Fibroblast of lung (primary cell): ENCODE measurements at regions not wholly inside any gene's neighbourhood (a gene's known extent, or its start where the extent isn't known, plus 50 kb on each side); places are given as distances from the start of the nearest gene placed in this dataset.

ENCODE experiments used
- DNase-seq, 2 donors: peaks; one replicate each; pipeline versions ENCODE4 v3.0.0 to v3.0.0-alpha.2; 2010; ENCODE audit warnings: low read depth in 2 of 2
- H2AFZ ChIP-seq: 2 replicates; pipeline ENCODE4 v1.5.1; 2012; ENCODE audit warnings: low read length, control low read depth, inconsistent platforms
- H3K27ac ChIP-seq: 2 replicates; pipeline ENCODE4 v1.5.1; 2011; ENCODE audit warnings: low read length, control low read depth; ENCODE audit not compliant: insufficient read depth
- H3K27me3 ChIP-seq: 2 replicates; pipeline ENCODE4 v1.5.1; 2011; ENCODE audit warnings: mild to moderate bottlenecking, low read length; ENCODE audit not compliant: control insufficient read depth, insufficient read depth
- H3K36me3 ChIP-seq: 2 replicates; pipeline ENCODE4 v1.5.1; 2011; ENCODE audit warnings: low read length; ENCODE audit not compliant: control insufficient read depth, insufficient read depth
- H3K4me1 ChIP-seq: 2 replicates; pipeline ENCODE4 v1.5.1; 2011; ENCODE audit warnings: low read length; ENCODE audit not compliant: control insufficient read depth, insufficient read depth; ENCODE audit errors: extremely low read depth
- H3K4me2 ChIP-seq: 2 replicates; pipeline ENCODE4 v1.5.1; 2011; ENCODE audit warnings: low read length, control low read depth; ENCODE audit not compliant: insufficient read depth; ENCODE audit errors: extremely low read depth
- H3K4me3 ChIP-seq, 4 experiments: fragments of 200-600 bp in 1 of 4; sonication (generic) in 1 of 4; replicated peaks in 1 of 4; 2 replicates each; pipeline ENCODE4 v1.5.1; 2011 to 2016; ENCODE audit warnings: low read length in 4 of 4, low read depth in 3 of 4, mild to moderate bottlenecking in 3 of 4, control low read depth in 2 of 4, inconsistent platforms in 1 of 4, mixed read lengths in 1 of 4; ENCODE audit not compliant: insufficient read depth in 1 of 4; ENCODE audit errors: control extremely low read depth in 1 of 4
- H3K79me2 ChIP-seq: 2 replicates; pipeline ENCODE4 v1.5.1; 2012; ENCODE audit warnings: mild to moderate bottlenecking, low read length, inconsistent platforms; ENCODE audit not compliant: control insufficient read depth, insufficient read depth
- H3K9ac ChIP-seq: 2 replicates; pipeline ENCODE4 v1.5.1; 2011; ENCODE audit warnings: mild to moderate bottlenecking, low read length, control low read depth; ENCODE audit not compliant: insufficient read depth
- H3K9me3 ChIP-seq: 2 replicates; pipeline ENCODE4 v1.5.1; 2012; ENCODE audit warnings: low read depth, low read length; ENCODE audit not compliant: control insufficient read depth, insufficient read depth
- H4K20me1 ChIP-seq: 2 replicates; pipeline ENCODE4 v1.5.1; 2011; ENCODE audit warnings: low read length; ENCODE audit not compliant: control insufficient read depth, insufficient read depth; ENCODE audit errors: extremely low read depth
- CTCF ChIP-seq, 2 donors: IDR thresholded peaks in 1 of 2; conservative IDR thresholded peaks in 1 of 2; 1 replicate in 1 of 2; 2 replicates in 1 of 2; pipeline ENCODE4 v1.5.1; 2011 to 2012; ENCODE audit warnings: low read length in 2 of 2, control low read depth in 1 of 2, inconsistent platforms in 1 of 2, low read depth in 1 of 2, mild to moderate bottlenecking in 1 of 2
- EZH2 ChIP-seq: IDR thresholded peaks from 2 replicates; pipeline ENCODE4 v1.5.1; 2012; ENCODE audit warnings: low read length, control low read depth, mild to moderate bottlenecking; ENCODE audit errors: missing control alignments

GRCh38 chr4:38325629-38325913, 338.4 kb upstream of the KLF3 start:
- Histone ChIP-seq H3K79me2 (no peaks in the 10 kb centered on the region), H3K27me3 (peaks cover under 1% of the 10 kb centered on the region), H2AFZ (no peak overlapping the region), H3K4me2 (no peak overlapping the region), H3K9ac (no peak overlapping the region), H3K36me3 (no peaks in the 10 kb centered on the region), H3K4me3 (no peak overlapping the region), H3K4me1 (no peaks in the 10 kb centered on the region), H3K27ac (no peak overlapping the region), H3K9me3 (no peaks in the 10 kb centered on the region), H4K20me1 (no peaks in the 10 kb centered on the region)
- DNase-seq: no peak
- TF ChIP-seq CTCF (conservative IDR thresholded peaks at IDR 0.05 in 1 of 2, IDR thresholded peaks at IDR 0.05 in 1 of 2; ENCODE audit: low read depth in 1 of 2, low read length in 2 of 2) (no peak), EZH2 (no peak)

- H3K27me3 ChIP-seq: peaks cover 4% of the 10 kb centered on the region
- no peak for TF ChIP-seq CTCF (conservative IDR thresholded peaks at IDR 0.05 in 1 of 2, IDR thresholded peaks at IDR 0.05 in 1 of 2; ENCODE audit: low read depth in 1 of 2, low read length in 2 of 2)
- no peak for TF ChIP-seq EZH2
- no peak overlapping the region for H3K4me2 ChIP-seq
- H3K27ac ChIP-seq: no peak overlapping the region
- no peak overlapping the region for H3K9ac ChIP-seq
- H3K4me1 ChIP-seq: no peaks in the 10 kb centered on the region
- no peaks in the 10 kb centered on the region for H3K79me2 ChIP-seq
- no peaks in the 10 kb centered on the region for H4K20me1 ChIP-seq
- no peaks in the 10 kb centered on the region for H3K9me3 ChIP-seq
- H3K4me3 ChIP-seq: no peak overlapping the region
- no peak overlapping the region for H2AFZ ChIP-seq
- H3K36me3 ChIP-seq: no peaks in the 10 kb centered on the region
- no peak for DNase-seq
Observed at GRCh38 chr4:38326499-38326898, 337.5 kb upstream of the KLF3 start.

GRCh38 chr4:38327174-38327573, 336.8 kb upstream of the KLF3 start:
- H3K9me3 ChIP-seq: no peaks in the 10 kb centered on the region
- peaks cover 4% of the 10 kb centered on the region for H3K27me3 ChIP-seq
- no peak for DNase-seq
- H3K4me3 ChIP-seq: no peak overlapping the region
- no peak overlapping the region for H3K9ac ChIP-seq
- no peaks in the 10 kb centered on the region for H3K4me1 ChIP-seq
- H2AFZ ChIP-seq: no peak overlapping the region
- H3K36me3 ChIP-seq: no peaks in the 10 kb centered on the region
- H4K20me1 ChIP-seq: no peaks in the 10 kb centered on the region
- H3K79me2 ChIP-seq: no peaks in the 10 kb centered on the region
- no peak overlapping the region for H3K4me2 ChIP-seq
- no peak overlapping the region for H3K27ac ChIP-seq
- TF ChIP-seq CTCF (conservative IDR thresholded peaks at IDR 0.05 in 1 of 2, IDR thresholded peaks at IDR 0.05 in 1 of 2; ENCODE audit: low read depth in 1 of 2, low read length in 2 of 2) (no peak), EZH2 (no peak)
